IMR-90 (cell line): ENCODE measurements at regions not wholly inside any gene's neighbourhood (a gene's known extent, or its start where the extent isn't known, plus 50 kb on each side); places are given as distances from the start of the nearest gene placed in this dataset.

ENCODE experiments used
- CHD1 ChIP-seq: IDR thresholded peaks from 2 replicates; pipeline ENCODE4 v1.6.1; 2012; ENCODE audit warnings: low read depth, low read length, improper control_type of control experiment
- MXI1 ChIP-seq: IDR thresholded peaks from 2 replicates; pipeline ENCODE4 v1.6.1; 2012; ENCODE audit warnings: low read depth, mild to moderate bottlenecking, low read length, moderate library complexity, borderline replicate concordance
- POLR2A ChIP-seq: IDR thresholded peaks from 2 replicates; pipeline ENCODE4 v1.6.1; 2012; ENCODE audit warnings: mild to moderate bottlenecking, low read depth, low read length
- RAD21 ChIP-seq: IDR thresholded peaks from 2 replicates; pipeline ENCODE4 v1.6.1; 2012; ENCODE audit warnings: low read length, improper control_type of control experiment
- RCOR1 ChIP-seq: IDR thresholded peaks from 2 replicates; pipeline ENCODE4 v1.6.1; 2012; ENCODE audit warnings: mild to moderate bottlenecking, low read length, improper control_type of control experiment; ENCODE audit not compliant: insufficient replicate concordance
- RFX5 ChIP-seq: IDR thresholded peaks from 2 replicates; pipeline ENCODE4 v1.8.0; 2012; ENCODE audit warnings: low read depth, mild to moderate bottlenecking, low read length, moderate library complexity
- SMC3 ChIP-seq: fragments of 150-350 bp; IDR thresholded peaks from 2 replicates; pipeline ENCODE4 v1.6.1; 2016; ENCODE audit warnings: low read depth, mild to moderate bottlenecking, antibody characterized with exemption, low read length, moderate library complexity
- TF ChIP-seq, protein P1 (sequence below): conservative IDR thresholded peaks from 2 replicates; pipeline ENCODE4 v1.5.1; 2012; ENCODE audit warnings: mild to moderate bottlenecking, low read depth, low read length, improper control_type of control experiment
- TF ChIP-seq, protein P2 (sequence below): fragments of 150-350 bp; IDR thresholded peaks from 2 replicates; pipeline ENCODE4 v1.6.1; 2016; ENCODE audit warnings: low read depth, mild to moderate bottlenecking, low read length, moderate library complexity, borderline replicate concordance

DNA sequence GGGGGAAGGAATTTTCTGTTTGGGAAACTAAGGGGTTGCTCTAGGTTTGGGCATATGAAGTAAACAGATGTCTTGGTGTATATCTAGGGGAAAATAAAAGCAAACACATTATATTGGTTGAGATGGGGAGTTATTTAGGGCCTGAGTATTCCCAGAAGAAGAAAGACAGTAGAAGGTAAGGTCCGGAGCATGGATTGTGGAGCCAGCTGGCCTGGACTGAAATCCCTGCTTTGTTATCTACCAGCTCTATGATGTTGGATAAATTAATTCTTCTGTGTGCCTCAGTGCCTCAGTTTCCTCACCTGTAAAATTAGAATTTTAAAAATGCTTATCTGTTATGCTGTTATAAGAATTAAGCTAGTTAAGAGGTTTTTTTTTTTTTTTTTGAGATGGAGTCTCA lies 272.3 kb upstream of the RPS6KA3 start:
- TF ChIP-seq MXI1 (no peak), SMC3 (no peak), POLR2A (no peak), RAD21 (no peak), CHD1 (no peak), RCOR1 (no peak), RFX5 (no peak)
- TF ChIP-seq, protein P1, sequence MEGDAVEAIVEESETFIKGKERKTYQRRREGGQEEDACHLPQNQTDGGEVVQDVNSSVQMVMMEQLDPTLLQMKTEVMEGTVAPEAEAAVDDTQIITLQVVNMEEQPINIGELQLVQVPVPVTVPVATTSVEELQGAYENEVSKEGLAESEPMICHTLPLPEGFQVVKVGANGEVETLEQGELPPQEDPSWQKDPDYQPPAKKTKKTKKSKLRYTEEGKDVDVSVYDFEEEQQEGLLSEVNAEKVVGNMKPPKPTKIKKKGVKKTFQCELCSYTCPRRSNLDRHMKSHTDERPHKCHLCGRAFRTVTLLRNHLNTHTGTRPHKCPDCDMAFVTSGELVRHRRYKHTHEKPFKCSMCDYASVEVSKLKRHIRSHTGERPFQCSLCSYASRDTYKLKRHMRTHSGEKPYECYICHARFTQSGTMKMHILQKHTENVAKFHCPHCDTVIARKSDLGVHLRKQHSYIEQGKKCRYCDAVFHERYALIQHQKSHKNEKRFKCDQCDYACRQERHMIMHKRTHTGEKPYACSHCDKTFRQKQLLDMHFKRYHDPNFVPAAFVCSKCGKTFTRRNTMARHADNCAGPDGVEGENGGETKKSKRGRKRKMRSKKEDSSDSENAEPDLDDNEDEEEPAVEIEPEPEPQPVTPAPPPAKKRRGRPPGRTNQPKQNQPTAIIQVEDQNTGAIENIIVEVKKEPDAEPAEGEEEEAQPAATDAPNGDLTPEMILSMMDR, result no peak
- TF ChIP-seq, protein P2, sequence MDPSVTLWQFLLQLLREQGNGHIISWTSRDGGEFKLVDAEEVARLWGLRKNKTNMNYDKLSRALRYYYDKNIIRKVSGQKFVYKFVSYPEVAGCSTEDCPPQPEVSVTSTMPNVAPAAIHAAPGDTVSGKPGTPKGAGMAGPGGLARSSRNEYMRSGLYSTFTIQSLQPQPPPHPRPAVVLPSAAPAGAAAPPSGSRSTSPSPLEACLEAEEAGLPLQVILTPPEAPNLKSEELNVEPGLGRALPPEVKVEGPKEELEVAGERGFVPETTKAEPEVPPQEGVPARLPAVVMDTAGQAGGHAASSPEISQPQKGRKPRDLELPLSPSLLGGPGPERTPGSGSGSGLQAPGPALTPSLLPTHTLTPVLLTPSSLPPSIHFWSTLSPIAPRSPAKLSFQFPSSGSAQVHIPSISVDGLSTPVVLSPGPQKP, result no peak
